ENCODE measurements at regions not wholly inside any gene's neighbourhood (a gene's known extent, or its start where the extent isn't known, plus 50 kb on each side); places are given as distances from the start of the nearest gene placed in this dataset.

DNA sequence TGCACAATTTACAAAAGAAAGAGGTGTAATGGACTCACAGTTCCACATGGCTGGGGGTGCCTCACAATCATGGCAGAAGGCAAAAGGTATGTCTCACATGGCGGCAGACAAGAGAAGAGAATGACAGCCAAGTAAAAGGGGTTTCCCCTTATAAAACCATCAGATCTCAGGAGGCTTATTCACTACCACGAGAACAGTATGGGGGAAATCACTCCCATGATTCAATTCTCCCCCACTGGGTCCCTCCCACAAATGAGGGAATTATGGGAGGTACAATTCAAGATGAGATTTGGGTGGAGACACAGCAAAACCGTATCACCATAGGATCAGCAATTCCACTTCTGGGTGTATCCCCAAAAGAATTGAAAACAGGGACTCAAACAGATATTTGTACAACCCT, 97.5 kb upstream of the STX18 start:
- H3K27ac Mint-ChIP-seq, result no peak overlapping the region
- no peaks in the 10 kb centered on the region for H3K9me3 ChIP-seq (ENCODE audit: control insufficient read depth, insufficient read depth, low read length)
- WGBS (ENCODE audit: insufficient coverage), result 100% methylated on average over 2 of the region's 3 CpGs
- no peaks in the 10 kb centered on the region for H3K27me3 ChIP-seq (ENCODE audit: control insufficient read depth, insufficient read depth, low read length)
- H3K4me3 ChIP-seq (ENCODE audit: low read length), result no peak overlapping the region
- no peaks in the 10 kb centered on the region for H3K36me3 Mint-ChIP-seq
- H3K4me1 Mint-ChIP-seq, result no peaks in the 10 kb centered on the region
- intact Hi-C loops (cut with micrococcal nuclease), result no loop called here
- H3K4me3 Mint-ChIP-seq, result no peak overlapping the region
- no peaks in the 10 kb centered on the region for H3K4me1 ChIP-seq (ENCODE audit: control insufficient read depth, insufficient read depth, low read length)
- no peak for ATAC-seq
- H3K36me3 ChIP-seq (ENCODE audit: control insufficient read depth, insufficient read depth, low read length), result no peaks in the 10 kb centered on the region
- H3K27me3 Mint-ChIP-seq (ENCODE audit: low read depth in 2 of 2), result no peaks in the 10 kb centered on the region
- no peaks in the 10 kb centered on the region for H3K9me3 Mint-ChIP-seq
- no peak overlapping the region for H3K27ac ChIP-seq (ENCODE audit: low read length)
- DNase-seq, result no peak
- TF ChIP-seq, protein P1, sequence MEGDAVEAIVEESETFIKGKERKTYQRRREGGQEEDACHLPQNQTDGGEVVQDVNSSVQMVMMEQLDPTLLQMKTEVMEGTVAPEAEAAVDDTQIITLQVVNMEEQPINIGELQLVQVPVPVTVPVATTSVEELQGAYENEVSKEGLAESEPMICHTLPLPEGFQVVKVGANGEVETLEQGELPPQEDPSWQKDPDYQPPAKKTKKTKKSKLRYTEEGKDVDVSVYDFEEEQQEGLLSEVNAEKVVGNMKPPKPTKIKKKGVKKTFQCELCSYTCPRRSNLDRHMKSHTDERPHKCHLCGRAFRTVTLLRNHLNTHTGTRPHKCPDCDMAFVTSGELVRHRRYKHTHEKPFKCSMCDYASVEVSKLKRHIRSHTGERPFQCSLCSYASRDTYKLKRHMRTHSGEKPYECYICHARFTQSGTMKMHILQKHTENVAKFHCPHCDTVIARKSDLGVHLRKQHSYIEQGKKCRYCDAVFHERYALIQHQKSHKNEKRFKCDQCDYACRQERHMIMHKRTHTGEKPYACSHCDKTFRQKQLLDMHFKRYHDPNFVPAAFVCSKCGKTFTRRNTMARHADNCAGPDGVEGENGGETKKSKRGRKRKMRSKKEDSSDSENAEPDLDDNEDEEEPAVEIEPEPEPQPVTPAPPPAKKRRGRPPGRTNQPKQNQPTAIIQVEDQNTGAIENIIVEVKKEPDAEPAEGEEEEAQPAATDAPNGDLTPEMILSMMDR (IDR thresholded peaks at IDR 0.05), result no peak

DNA sequence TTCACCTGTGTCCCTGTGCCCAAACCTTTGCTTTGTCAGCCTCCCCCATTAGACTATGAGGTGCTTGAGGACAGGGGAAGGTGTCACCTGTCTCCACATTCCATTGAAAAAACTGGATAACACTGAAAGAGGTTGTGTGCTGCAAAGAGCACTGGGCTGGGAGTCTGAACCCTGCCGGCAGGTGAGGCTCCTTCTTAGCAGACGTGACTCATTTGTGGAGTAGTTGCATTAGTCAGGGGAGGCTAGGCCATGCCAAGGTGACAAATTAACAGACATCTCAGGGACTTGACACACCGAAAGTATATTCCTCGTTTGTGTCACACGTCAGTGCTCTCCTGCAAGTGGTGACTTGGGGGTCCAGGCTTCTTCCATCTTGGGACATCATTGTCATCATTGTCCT, 95.9 kb upstream of the STX18 start:
- no peaks in the 10 kb centered on the region for H3K36me3 Mint-ChIP-seq
- Histone ChIP-seq H3K27ac (ENCODE audit: low read length) (no peak overlapping the region), H3K4me3 (ENCODE audit: low read length) (no peak overlapping the region), H3K36me3 (ENCODE audit: control insufficient read depth, insufficient read depth, low read length) (no peaks in the 10 kb centered on the region), H3K27me3 (ENCODE audit: control insufficient read depth, insufficient read depth, low read length) (no peaks in the 10 kb centered on the region), H3K4me1 (ENCODE audit: control insufficient read depth, insufficient read depth, low read length) (no peaks in the 10 kb centered on the region), H3K9me3 (ENCODE audit: control insufficient read depth, insufficient read depth, low read length) (no peaks in the 10 kb centered on the region)
- H3K27ac Mint-ChIP-seq, result no peak overlapping the region
- no peak overlapping the region for H3K4me3 Mint-ChIP-seq
- WGBS (ENCODE audit: insufficient coverage), result 82% methylated on average over 5 of the region's 5 CpGs
- no peaks in the 10 kb centered on the region for H3K4me1 Mint-ChIP-seq
- TF ChIP-seq, protein P1 (IDR thresholded peaks at IDR 0.05), result no peak
- intact Hi-C loops (cut with micrococcal nuclease), result no loop called here
- DNase-seq (no peak), ATAC-seq (no peak)
- no peaks in the 10 kb centered on the region for H3K27me3 Mint-ChIP-seq (ENCODE audit: low read depth in 2 of 2)
- no peaks in the 10 kb centered on the region for H3K9me3 Mint-ChIP-seq

DNA sequence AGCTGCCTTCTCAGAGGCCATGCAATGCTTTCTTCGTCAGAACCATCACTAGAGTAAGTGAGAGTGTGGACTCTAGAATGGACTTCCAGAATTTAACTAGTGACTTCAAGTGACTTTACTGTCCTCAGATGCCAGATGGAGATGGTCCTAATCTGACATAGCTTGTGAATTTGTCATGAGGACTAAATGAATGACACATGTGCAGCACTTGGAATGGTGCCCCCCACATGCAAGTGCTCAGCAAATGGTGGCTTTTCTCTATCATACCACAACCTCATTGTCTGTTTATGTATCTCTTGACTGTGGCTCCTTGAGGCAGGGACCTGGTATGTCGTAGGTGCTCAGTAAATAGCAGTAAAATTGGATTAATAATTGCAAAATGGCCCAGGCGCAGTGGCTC, 91.6 kb upstream of the STX18 start:
- no peak overlapping the region for H3K27ac ChIP-seq (ENCODE audit: low read length)
- intact Hi-C loops (cut with micrococcal nuclease), result no loop called here
- H3K27me3 Mint-ChIP-seq (ENCODE audit: low read depth in 2 of 2), result no peaks in the 10 kb centered on the region
- no peak overlapping the region for H3K4me3 Mint-ChIP-seq
- H3K36me3 ChIP-seq (ENCODE audit: control insufficient read depth, insufficient read depth, low read length), result no peaks in the 10 kb centered on the region
- no peak overlapping the region for H3K4me3 ChIP-seq (ENCODE audit: low read length)
- ATAC-seq (no peak), DNase-seq (no peak)
- H3K27me3 ChIP-seq (ENCODE audit: control insufficient read depth, insufficient read depth, low read length), result no peaks in the 10 kb centered on the region
- H3K36me3 Mint-ChIP-seq, result no peaks in the 10 kb centered on the region
- no peaks in the 10 kb centered on the region for H3K9me3 Mint-ChIP-seq
- no peaks in the 10 kb centered on the region for H3K4me1 ChIP-seq (ENCODE audit: control insufficient read depth, insufficient read depth, low read length)
- no peak overlapping the region for H3K27ac Mint-ChIP-seq
- no peaks in the 10 kb centered on the region for H3K9me3 ChIP-seq (ENCODE audit: control insufficient read depth, insufficient read depth, low read length)
- H3K4me1 Mint-ChIP-seq, result no peaks in the 10 kb centered on the region
- TF ChIP-seq, protein P1 (IDR thresholded peaks at IDR 0.05), result no peak
- 96% methylated on average over 3 of the region's 3 CpGs for WGBS (ENCODE audit: insufficient coverage)

DNA sequence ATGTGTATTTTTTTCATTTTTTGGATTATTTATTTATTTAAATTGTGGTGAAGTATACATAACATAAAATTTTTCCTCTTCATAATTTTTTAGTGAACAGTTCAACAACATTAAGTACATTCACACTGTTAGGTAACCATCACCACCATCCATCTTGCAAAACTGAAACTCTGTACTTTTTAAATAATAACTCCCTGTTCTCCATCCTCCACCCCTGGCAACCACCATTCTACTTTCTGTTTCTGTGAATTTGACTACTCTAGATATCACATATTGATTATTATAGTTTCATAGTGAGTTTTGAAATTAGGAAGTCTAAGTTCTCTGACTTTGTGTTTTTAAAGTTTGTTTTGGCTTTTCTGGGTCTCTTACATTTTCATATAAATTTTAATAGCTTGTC, 89.3 kb upstream of the STX18 start:
- Histone ChIP-seq H3K27ac (ENCODE audit: low read length) (no peak overlapping the region), H3K4me1 (ENCODE audit: control insufficient read depth, insufficient read depth, low read length) (no peaks in the 10 kb centered on the region), H3K36me3 (ENCODE audit: control insufficient read depth, insufficient read depth, low read length) (no peaks in the 10 kb centered on the region), H3K27me3 (ENCODE audit: control insufficient read depth, insufficient read depth, low read length) (no peaks in the 10 kb centered on the region), H3K9me3 (ENCODE audit: control insufficient read depth, insufficient read depth, low read length) (no peaks in the 10 kb centered on the region), H3K4me3 (ENCODE audit: low read length) (no peak overlapping the region)
- TF ChIP-seq, protein P1 (IDR thresholded peaks at IDR 0.05), result no peak
- Mint-ChIP-seq H3K36me3 (no peaks in the 10 kb centered on the region), H3K27ac (no peak overlapping the region), H3K27me3 (ENCODE audit: low read depth in 2 of 2) (no peaks in the 10 kb centered on the region), H3K9me3 (no peaks in the 10 kb centered on the region), H3K4me3 (no peak overlapping the region), H3K4me1 (no peaks in the 10 kb centered on the region)
- intact Hi-C loops (cut with micrococcal nuclease), result no loop called here
- DNase-seq, result no peak
- ATAC-seq, result no peak
